SU-DHL-6 (cell line): ENCODE measurements at regions not wholly inside any gene's neighbourhood (a gene's known extent, or its start where the extent isn't known, plus 50 kb on each side); places are given as distances from the start of the nearest gene placed in this dataset.

ENCODE experiments used
- CTCF ChIP-seq: fragments of 200-600 bp; sonication (generic); IDR thresholded peaks from one replicate; pipeline ENCODE4 v1.5.1; 2017; ENCODE audit warnings: antibody characterized with exemption, mild to moderate bottlenecking, low read length, moderate library complexity; ENCODE audit not compliant: insufficient read depth, poor library complexity, severe bottlenecking
- EZH2phosphoT487 ChIP-seq: fragments of 200-600 bp; sonication (generic), shearing (Covaris generic); conservative IDR thresholded peaks from 2 replicates; pipeline ENCODE4 v1.6.1; 2018; ENCODE audit warnings: mild to moderate bottlenecking, antibody characterized with exemption, low read length, moderate library complexity, mixed read lengths

GRCh38 chr16:35931722-35932121 lies 2472.3 kb downstream of the TP53TG3F start:
- TF ChIP-seq CTCF, result no peak
- no peak for TF ChIP-seq EZH2phosphoT487
